SU-DHL-6 (cell line): ENCODE measurements at regions not wholly inside any gene's neighbourhood (a gene's known extent, or its start where the extent isn't known, plus 50 kb on each side); places are given as distances from the start of the nearest gene placed in this dataset.

ENCODE experiments used
- H2AFZ ChIP-seq: fragments of 200-600 bp; sonication (generic); 2 replicates; pipeline ENCODE4 v1.6.1; 2014; ENCODE audit warnings: low read depth, mild to moderate bottlenecking, moderate library complexity, mixed read lengths, antibody characterized with exemption, low read length; ENCODE audit not compliant: severe bottlenecking
- H3F3A ChIP-seq: fragments of 200-600 bp; shearing (Covaris generic); 2 replicates; pipeline ENCODE4 v1.6.0; 2016; ENCODE audit warnings: antibody characterized with exemption, mild to moderate bottlenecking; ENCODE audit not compliant: insufficient read depth
- H3K27ac ChIP-seq: fragments of 200-600 bp; sonication (generic); 2 replicates; pipeline ENCODE4 v1.5.1; 2016; ENCODE audit warnings: low read depth, mild to moderate bottlenecking, low read length, moderate library complexity, mixed read lengths
- H3K27me3 ChIP-seq: fragments of 200-600 bp; sonication (generic), shearing (Covaris generic); 2 replicates; pipeline ENCODE4 v1.6.0; 2014; ENCODE audit warnings: mild to moderate bottlenecking, low read length
- H3K36me3 ChIP-seq: fragments of 200-600 bp; sonication (generic); 2 replicates; pipeline ENCODE4 v1.6.1; 2014; ENCODE audit warnings: mild to moderate bottlenecking, low read length, mixed read lengths
- H3K4me2 ChIP-seq: fragments of 300-600, 200-600 bp; shearing (Covaris generic), sonication (generic); 2 replicates; pipeline ENCODE4 v1.6.0; 2014; ENCODE audit warnings: low read length, low read depth, mild to moderate bottlenecking; ENCODE audit not compliant: poor library complexity, severe bottlenecking
- H3K4me3 ChIP-seq: fragments of 200-600 bp; sonication (generic); 2 replicates; pipeline ENCODE4 v1.5.1; 2014; ENCODE audit warnings: antibody characterized with exemption, low read length, mild to moderate bottlenecking, mixed read lengths; ENCODE audit not compliant: insufficient read depth, poor library complexity, severe bottlenecking
- H3K79me2 ChIP-seq: fragments of 200-600 bp; sonication (generic); 2 replicates; pipeline ENCODE4 v1.6.1; 2014; ENCODE audit warnings: mild to moderate bottlenecking, low read length, moderate library complexity; ENCODE audit not compliant: insufficient read depth
- H3K9ac ChIP-seq: fragments of 200-600 bp; sonication (generic); 2 replicates; pipeline ENCODE4 v1.7.0; 2014; ENCODE audit warnings: mild to moderate bottlenecking, low read length
- H3K9me2 ChIP-seq: fragments of 200-600 bp; sonication (generic); replicated peaks from 2 replicates; pipeline ENCODE4 v1.6.1; 2014; ENCODE audit warnings: low read length; ENCODE audit not compliant: insufficient read depth
- H3K9me3 ChIP-seq: fragments of 200-600 bp; sonication (generic); 2 replicates; pipeline ENCODE4 v1.6.1; 2014; ENCODE audit warnings: low read length, mixed read lengths; ENCODE audit not compliant: insufficient read depth
- H4K20me1 ChIP-seq: fragments of 200-600 bp; sonication (generic); 2 replicates; pipeline ENCODE4 v1.6.1; 2014; ENCODE audit warnings: low read depth, mild to moderate bottlenecking, antibody characterized with exemption, low read length, moderate library complexity, mixed read lengths
- CTCF ChIP-seq: fragments of 200-600 bp; sonication (generic); IDR thresholded peaks from one replicate; pipeline ENCODE4 v1.5.1; 2017; ENCODE audit warnings: antibody characterized with exemption, mild to moderate bottlenecking, low read length, moderate library complexity; ENCODE audit not compliant: insufficient read depth, poor library complexity, severe bottlenecking
- EZH2phosphoT487 ChIP-seq: fragments of 200-600 bp; sonication (generic), shearing (Covaris generic); conservative IDR thresholded peaks from 2 replicates; pipeline ENCODE4 v1.6.1; 2018; ENCODE audit warnings: mild to moderate bottlenecking, antibody characterized with exemption, low read length, moderate library complexity, mixed read lengths

GRCh38 chr13:55991666-55992065 lies 1149.1 kb upstream of the PRR20A start:
- no peaks in the 10 kb centered on the region for H3K79me2 ChIP-seq
- no peaks in the 10 kb centered on the region for H3F3A ChIP-seq
- no peaks in the 10 kb centered on the region for H3K9me2 ChIP-seq
- no peak overlapping the region for H3K4me3 ChIP-seq
- H3K27me3 ChIP-seq = no peaks in the 10 kb centered on the region
- no peaks in the 10 kb centered on the region for H3K9me3 ChIP-seq
- no peak overlapping the region for H3K27ac ChIP-seq
- no peak overlapping the region for H3K4me2 ChIP-seq
- H2AFZ ChIP-seq = no peak overlapping the region
- no peak for TF ChIP-seq EZH2phosphoT487
- no peak for TF ChIP-seq CTCF
- H3K36me3 ChIP-seq = no peaks in the 10 kb centered on the region
- no peak overlapping the region for H3K9ac ChIP-seq
- H4K20me1 ChIP-seq = no peaks in the 10 kb centered on the region

GRCh38 chr13:55992145-55992544 lies 1148.6 kb upstream of the PRR20A start:
- no peak overlapping the region for H3K9ac ChIP-seq
- TF ChIP-seq EZH2phosphoT487 = no peak
- no peak for TF ChIP-seq CTCF
- H3K9me2 ChIP-seq = no peaks in the 10 kb centered on the region
- H3K9me3 ChIP-seq = no peaks in the 10 kb centered on the region
- H4K20me1 ChIP-seq = no peaks in the 10 kb centered on the region
- no peaks in the 10 kb centered on the region for H3K36me3 ChIP-seq
- no peaks in the 10 kb centered on the region for H3F3A ChIP-seq
- no peak overlapping the region for H2AFZ ChIP-seq
- no peak overlapping the region for H3K4me2 ChIP-seq
- H3K79me2 ChIP-seq = no peaks in the 10 kb centered on the region
- H3K27me3 ChIP-seq = no peaks in the 10 kb centered on the region
- no peak overlapping the region for H3K27ac ChIP-seq
- no peak overlapping the region for H3K4me3 ChIP-seq

- no peaks in the 10 kb centered on the region for H3K79me2 ChIP-seq
Measured at GRCh38 chr13:55999709-56000108, 1141.0 kb upstream of the PRR20A start.

More at GRCh38 chr13:55999709-56000108, 1141.0 kb upstream of the PRR20A start:
- Histone ChIP-seq H3K27ac (no peak overlapping the region), H3K9ac (no peak overlapping the region), H3K36me3 (no peaks in the 10 kb centered on the region), H3K27me3 (no peaks in the 10 kb centered on the region), H2AFZ (no peak overlapping the region), H4K20me1 (no peaks in the 10 kb centered on the region), H3F3A (no peaks in the 10 kb centered on the region), H3K9me2 (no peaks in the 10 kb centered on the region), H3K4me3 (no peak overlapping the region), H3K9me3 (no peaks in the 10 kb centered on the region), H3K4me2 (no peak overlapping the region)
- TF ChIP-seq EZH2phosphoT487 = no peak
- TF ChIP-seq CTCF = no peak
